ENCODE measurements at regions not wholly inside any gene's neighbourhood (a gene's known extent, or its start where the extent isn't known, plus 50 kb on each side); places are given as distances from the start of the nearest gene placed in this dataset.

DNA sequence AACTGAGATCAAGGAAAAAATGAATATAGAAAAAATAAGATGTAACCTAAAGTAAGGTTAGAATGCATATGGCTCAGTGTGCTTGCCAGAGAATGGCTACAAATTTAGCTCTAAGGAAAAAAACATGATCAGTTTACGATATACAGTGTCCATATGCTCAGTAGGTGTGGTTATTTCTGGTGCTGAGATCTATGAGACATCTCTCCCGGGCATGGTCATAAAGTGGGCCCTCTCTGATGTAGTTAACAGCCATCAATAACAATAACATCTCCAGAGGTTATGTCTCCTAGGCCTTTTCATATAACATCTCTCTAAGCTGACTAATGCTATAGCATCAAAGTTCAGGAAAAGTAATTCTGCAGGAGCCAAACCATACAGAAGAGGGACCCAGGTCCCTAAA, 56.3 kb upstream of the UBE2E3 start:
- TF ChIP-seq CTCF (IDR thresholded peaks at IDR 0.05; ENCODE audit: insufficient read depth, low read length) (no peak), POLR2AphosphoS5 (IDR thresholded peaks at IDR 0.05; ENCODE audit: low read depth) (no peak), SPI1 (IDR thresholded peaks at IDR 0.05; ENCODE audit: borderline replicate concordance, low read depth) (no peak)
- TF ChIP-seq, protein P1, sequence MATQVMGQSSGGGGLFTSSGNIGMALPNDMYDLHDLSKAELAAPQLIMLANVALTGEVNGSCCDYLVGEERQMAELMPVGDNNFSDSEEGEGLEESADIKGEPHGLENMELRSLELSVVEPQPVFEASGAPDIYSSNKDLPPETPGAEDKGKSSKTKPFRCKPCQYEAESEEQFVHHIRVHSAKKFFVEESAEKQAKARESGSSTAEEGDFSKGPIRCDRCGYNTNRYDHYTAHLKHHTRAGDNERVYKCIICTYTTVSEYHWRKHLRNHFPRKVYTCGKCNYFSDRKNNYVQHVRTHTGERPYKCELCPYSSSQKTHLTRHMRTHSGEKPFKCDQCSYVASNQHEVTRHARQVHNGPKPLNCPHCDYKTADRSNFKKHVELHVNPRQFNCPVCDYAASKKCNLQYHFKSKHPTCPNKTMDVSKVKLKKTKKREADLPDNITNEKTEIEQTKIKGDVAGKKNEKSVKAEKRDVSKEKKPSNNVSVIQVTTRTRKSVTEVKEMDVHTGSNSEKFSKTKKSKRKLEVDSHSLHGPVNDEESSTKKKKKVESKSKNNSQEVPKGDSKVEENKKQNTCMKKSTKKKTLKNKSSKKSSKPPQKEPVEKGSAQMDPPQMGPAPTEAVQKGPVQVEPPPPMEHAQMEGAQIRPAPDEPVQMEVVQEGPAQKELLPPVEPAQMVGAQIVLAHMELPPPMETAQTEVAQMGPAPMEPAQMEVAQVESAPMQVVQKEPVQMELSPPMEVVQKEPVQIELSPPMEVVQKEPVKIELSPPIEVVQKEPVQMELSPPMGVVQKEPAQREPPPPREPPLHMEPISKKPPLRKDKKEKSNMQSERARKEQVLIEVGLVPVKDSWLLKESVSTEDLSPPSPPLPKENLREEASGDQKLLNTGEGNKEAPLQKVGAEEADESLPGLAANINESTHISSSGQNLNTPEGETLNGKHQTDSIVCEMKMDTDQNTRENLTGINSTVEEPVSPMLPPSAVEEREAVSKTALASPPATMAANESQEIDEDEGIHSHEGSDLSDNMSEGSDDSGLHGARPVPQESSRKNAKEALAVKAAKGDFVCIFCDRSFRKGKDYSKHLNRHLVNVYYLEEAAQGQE (IDR thresholded peaks at IDR 0.05; ENCODE audit: insufficient replicate concordance, low read depth), result no peak
